ENCODE measurements at regions not wholly inside any gene's neighbourhood (a gene's known extent, or its start where the extent isn't known, plus 50 kb on each side); places are given as distances from the start of the nearest gene placed in this dataset.

DNA sequence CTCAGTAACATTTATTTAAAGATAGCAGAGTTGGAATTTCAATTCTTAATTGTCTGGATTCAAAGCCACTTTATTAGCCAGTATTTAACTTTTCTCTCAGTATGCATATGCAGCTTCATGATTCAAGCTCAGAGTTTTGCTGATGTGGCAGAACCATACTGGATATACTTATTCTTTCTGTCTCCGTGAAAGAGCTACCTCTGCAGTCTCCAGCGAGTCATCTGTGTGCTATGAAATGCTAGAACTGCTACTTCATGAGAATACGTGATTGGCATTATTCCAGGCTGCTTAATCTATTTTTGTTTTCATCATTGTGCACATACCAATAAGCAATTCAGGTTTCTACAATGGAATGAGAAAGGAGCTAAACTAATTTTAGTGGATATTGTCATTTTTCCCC is 743.7 kb downstream of the C4orf33 start:
- no peak for TF ChIP-seq POLR2A (IDR thresholded peaks at IDR 0.05)
- TF ChIP-seq, protein P1, sequence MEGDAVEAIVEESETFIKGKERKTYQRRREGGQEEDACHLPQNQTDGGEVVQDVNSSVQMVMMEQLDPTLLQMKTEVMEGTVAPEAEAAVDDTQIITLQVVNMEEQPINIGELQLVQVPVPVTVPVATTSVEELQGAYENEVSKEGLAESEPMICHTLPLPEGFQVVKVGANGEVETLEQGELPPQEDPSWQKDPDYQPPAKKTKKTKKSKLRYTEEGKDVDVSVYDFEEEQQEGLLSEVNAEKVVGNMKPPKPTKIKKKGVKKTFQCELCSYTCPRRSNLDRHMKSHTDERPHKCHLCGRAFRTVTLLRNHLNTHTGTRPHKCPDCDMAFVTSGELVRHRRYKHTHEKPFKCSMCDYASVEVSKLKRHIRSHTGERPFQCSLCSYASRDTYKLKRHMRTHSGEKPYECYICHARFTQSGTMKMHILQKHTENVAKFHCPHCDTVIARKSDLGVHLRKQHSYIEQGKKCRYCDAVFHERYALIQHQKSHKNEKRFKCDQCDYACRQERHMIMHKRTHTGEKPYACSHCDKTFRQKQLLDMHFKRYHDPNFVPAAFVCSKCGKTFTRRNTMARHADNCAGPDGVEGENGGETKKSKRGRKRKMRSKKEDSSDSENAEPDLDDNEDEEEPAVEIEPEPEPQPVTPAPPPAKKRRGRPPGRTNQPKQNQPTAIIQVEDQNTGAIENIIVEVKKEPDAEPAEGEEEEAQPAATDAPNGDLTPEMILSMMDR (IDR thresholded peaks at IDR 0.05), result no peak

All from testis (tissue), 2 donors.